Smooth muscle cell (in vitro differentiated cells): ENCODE measurements at regions not wholly inside any gene's neighbourhood (a gene's known extent, or its start where the extent isn't known, plus 50 kb on each side); places are given as distances from the start of the nearest gene placed in this dataset.

Experiments used
- DNase-seq: peaks from one replicate; lab custom pipeline; 2025; ENCODE audit not compliant: unreplicated experiment; lab: John Stamatoyannopoulos, UW
- H2AFZ ChIP-seq: fragments of 200-600 bp; sonication (generic); 2 replicates; pipeline ENCODE4 v1.6.0; 2016; ENCODE audit warnings: antibody characterized with exemption, low read depth, mild to moderate bottlenecking
- H3F3A ChIP-seq: fragments of 200-600 bp; sonication (generic); 2 replicates; pipeline ENCODE4 v1.6.0; 2017; ENCODE audit warnings: antibody characterized with exemption, low read depth
- H3K27ac ChIP-seq: fragments of 200-600 bp; sonication (generic); 2 replicates; pipeline ENCODE4 v1.5.1; 2016; ENCODE audit warnings: low read depth, mild to moderate bottlenecking
- H3K27me3 ChIP-seq: fragments of 200-600 bp; sonication (generic); 2 replicates; pipeline ENCODE4 v1.6.1; 2016; ENCODE audit warnings: low read depth, mild to moderate bottlenecking
- H3K36me3 ChIP-seq: fragments of 200-600 bp; sonication (generic); 2 replicates; pipeline ENCODE4 v1.5.1; 2016; ENCODE audit warnings: low read depth
- H3K4me1 ChIP-seq: fragments of 200-600 bp; sonication (generic); 2 replicates; pipeline ENCODE4 v1.5.1; 2016; ENCODE audit warnings: low read depth
- H3K4me2 ChIP-seq: fragments of 200-600 bp; sonication (generic); 2 replicates; pipeline ENCODE4 v1.6.0; 2016; ENCODE audit warnings: mild to moderate bottlenecking
- H3K4me3 ChIP-seq: fragments of 200-600 bp; sonication (generic); 2 replicates; pipeline ENCODE4 v1.5.1; 2016; ENCODE audit warnings: mild to moderate bottlenecking
- H3K79me2 ChIP-seq: fragments of 200-600 bp; sonication (generic); 2 replicates; pipeline ENCODE4 v1.6.0; 2016; ENCODE audit warnings: low read depth, mild to moderate bottlenecking
- H3K9ac ChIP-seq: fragments of 200-600 bp; sonication (generic); 2 replicates; pipeline ENCODE4 v1.6.0; 2016; ENCODE audit warnings: low read depth
- H3K9me3 ChIP-seq: fragments of 200-600 bp; sonication (generic); replicated peaks from 2 replicates; pipeline ENCODE4 v1.5.1; 2016; ENCODE audit warnings: low read depth
- H4K20me1 ChIP-seq: fragments of 200-600 bp; sonication (generic); 2 replicates; pipeline ENCODE4 v1.6.0; 2016; ENCODE audit warnings: low read depth
- WGBS: methylation state at CpG from one replicate; pipeline ENCODE4 v1.1.7; 2016; ENCODE audit warnings: low lambda C conversion rate; 5-methylcytosine and 5-hydroxymethylcytosine counted together
- TF ChIP-seq, protein P1 (sequence below): fragments of 200-600 bp; sonication (generic); IDR thresholded peaks from 2 replicates; pipeline ENCODE4 v1.5.1; 2017; ENCODE audit warnings: borderline replicate concordance, mild to moderate bottlenecking, antibody characterized with exemption; ENCODE audit not compliant: insufficient read depth, poor library complexity, severe bottlenecking

GRCh38 chr1:226804907-226805759 is 65.3 kb upstream of the PSEN2 start:
- DNase-seq: no peak
- WGBS: 82% methylated on average over 12 of the region's 12 CpGs
- Histone ChIP-seq H3F3A (no peaks in the 10 kb centered on the region), H3K27me3 (no peaks in the 10 kb centered on the region), H4K20me1 (no peaks in the 10 kb centered on the region), H2AFZ (no peak overlapping the region), H3K79me2 (no peaks in the 10 kb centered on the region), H3K4me1 (no peaks in the 10 kb centered on the region), H3K9me3 (no peaks in the 10 kb centered on the region), H3K27ac (no peak overlapping the region), H3K36me3 (no peaks in the 10 kb centered on the region), H3K9ac (no peak overlapping the region), H3K4me2 (no peak overlapping the region), H3K4me3 (no peak overlapping the region)
- TF ChIP-seq, protein P1, sequence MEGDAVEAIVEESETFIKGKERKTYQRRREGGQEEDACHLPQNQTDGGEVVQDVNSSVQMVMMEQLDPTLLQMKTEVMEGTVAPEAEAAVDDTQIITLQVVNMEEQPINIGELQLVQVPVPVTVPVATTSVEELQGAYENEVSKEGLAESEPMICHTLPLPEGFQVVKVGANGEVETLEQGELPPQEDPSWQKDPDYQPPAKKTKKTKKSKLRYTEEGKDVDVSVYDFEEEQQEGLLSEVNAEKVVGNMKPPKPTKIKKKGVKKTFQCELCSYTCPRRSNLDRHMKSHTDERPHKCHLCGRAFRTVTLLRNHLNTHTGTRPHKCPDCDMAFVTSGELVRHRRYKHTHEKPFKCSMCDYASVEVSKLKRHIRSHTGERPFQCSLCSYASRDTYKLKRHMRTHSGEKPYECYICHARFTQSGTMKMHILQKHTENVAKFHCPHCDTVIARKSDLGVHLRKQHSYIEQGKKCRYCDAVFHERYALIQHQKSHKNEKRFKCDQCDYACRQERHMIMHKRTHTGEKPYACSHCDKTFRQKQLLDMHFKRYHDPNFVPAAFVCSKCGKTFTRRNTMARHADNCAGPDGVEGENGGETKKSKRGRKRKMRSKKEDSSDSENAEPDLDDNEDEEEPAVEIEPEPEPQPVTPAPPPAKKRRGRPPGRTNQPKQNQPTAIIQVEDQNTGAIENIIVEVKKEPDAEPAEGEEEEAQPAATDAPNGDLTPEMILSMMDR: no peak

DNA sequence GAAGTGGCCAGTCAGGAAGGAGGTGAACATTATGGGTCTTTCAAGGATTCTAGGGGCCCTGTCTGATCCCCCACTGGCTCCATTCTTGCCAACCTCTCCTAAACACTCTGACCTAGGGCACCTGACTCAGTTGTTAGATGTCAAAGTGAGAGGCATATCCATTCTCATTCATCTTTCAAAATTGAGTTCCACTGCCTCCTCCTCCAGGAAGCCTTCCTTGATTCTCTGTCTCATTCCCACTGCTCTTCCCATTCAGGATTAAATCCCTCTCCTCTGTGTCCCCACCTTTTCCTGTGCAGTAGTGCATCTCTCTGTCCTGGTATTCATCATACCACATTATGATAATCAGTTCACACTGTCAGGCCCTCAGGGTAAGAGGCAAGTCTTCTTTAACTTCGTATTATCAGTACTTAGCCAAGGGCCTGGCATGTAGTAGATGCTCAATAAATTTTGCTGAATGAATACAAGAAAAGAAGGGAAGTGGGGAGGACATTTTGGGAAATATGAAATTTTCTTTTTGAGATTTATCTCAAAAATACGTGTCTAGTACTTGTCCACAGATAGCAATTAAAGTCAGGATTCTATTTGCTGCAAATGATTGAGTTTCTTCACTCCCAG is 61.8 kb upstream of the ITPKB start:
- Histone ChIP-seq H3K4me3 (no peak overlapping the region), H3K4me2 (no peak overlapping the region), H2AFZ (no peak overlapping the region), H3K27ac (peak overlapping the region; percentile 11), H3K36me3 (no peaks in the 10 kb centered on the region), H4K20me1 (no peaks in the 10 kb centered on the region), H3K4me1 (no peaks in the 10 kb centered on the region), H3K9me3 (no peaks in the 10 kb centered on the region), H3F3A (no peaks in the 10 kb centered on the region), H3K79me2 (no peaks in the 10 kb centered on the region), H3K9ac (no peak overlapping the region), H3K27me3 (no peaks in the 10 kb centered on the region)
- TF ChIP-seq, protein P1: no peak
- DNase-seq: no peak
- 80% methylated on average over 2 of the region's 2 CpGs for WGBS

DNA sequence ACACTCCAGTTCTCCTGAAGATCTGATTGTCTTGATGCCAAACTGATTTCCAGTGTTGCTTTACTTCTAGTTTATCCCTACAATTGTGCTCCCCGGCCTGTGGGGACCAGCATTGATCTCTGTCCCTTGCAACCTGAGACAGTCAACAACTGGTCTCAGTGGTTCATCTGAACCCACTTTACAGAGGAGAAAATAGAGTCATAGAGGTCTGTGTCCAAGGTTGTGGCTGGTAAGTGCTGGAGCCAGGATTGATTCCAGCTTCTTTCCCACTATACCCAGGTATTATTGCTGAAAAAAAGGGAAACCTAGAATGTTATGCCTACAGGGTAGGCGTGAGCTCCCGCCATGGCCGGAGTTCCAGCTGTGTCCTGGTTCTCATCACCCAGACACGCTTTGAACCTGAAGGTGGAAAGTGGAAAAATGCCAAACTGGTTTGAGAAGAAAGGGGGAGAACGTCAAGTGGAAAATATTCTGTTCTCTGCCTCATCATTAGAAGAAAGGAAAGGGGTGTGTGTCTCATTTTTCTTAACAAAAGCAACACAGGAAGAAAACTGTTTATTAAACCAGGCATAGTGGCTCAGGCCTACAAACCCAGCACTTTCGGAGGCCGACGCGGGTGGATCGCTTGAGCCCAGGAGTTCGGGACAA is 60.7 kb upstream of the ITPKB start:
- no peaks in the 10 kb centered on the region for H3K79me2 ChIP-seq
- TF ChIP-seq, protein P1: no peak
- H3K9ac ChIP-seq: no peak overlapping the region
- H3K27ac ChIP-seq: peak overlapping the region; percentile 11
- no peak overlapping the region for H2AFZ ChIP-seq
- no peaks in the 10 kb centered on the region for H3K4me1 ChIP-seq
- H3K4me2 ChIP-seq: no peak overlapping the region
- no peak for DNase-seq
- no peaks in the 10 kb centered on the region for H3F3A ChIP-seq
- 75% methylated on average over 12 of the region's 12 CpGs for WGBS
- no peak overlapping the region for H3K4me3 ChIP-seq
- H3K9me3 ChIP-seq: no peaks in the 10 kb centered on the region
- H3K36me3 ChIP-seq: no peaks in the 10 kb centered on the region
- H4K20me1 ChIP-seq: no peaks in the 10 kb centered on the region
- no peaks in the 10 kb centered on the region for H3K27me3 ChIP-seq
